ENCODE measurements at regions not wholly inside any gene's neighbourhood (a gene's known extent, or its start where the extent isn't known, plus 50 kb on each side); places are given as distances from the start of the nearest gene placed in this dataset.

DNA sequence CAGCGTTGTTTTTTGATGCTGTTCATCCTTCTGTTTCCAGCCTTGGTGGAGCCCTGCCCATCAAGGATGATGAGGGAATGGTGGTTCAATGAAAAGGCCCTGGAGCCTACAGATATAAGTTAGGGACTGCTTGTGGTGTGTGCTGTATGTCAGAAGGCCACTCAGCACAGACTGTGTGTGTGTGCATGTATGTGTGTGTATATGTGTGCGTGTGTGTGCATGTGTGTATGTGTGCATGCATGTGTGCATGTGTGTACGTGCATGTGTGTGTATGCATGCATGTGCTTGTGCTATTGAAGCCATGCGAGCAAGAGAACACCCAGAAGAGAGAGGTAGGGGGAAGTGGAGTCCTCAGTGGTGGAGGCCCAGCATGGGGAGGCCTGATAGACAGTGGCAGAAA, 304.9 kb downstream of the CYP26B1 start:
- TF ChIP-seq, protein P1, sequence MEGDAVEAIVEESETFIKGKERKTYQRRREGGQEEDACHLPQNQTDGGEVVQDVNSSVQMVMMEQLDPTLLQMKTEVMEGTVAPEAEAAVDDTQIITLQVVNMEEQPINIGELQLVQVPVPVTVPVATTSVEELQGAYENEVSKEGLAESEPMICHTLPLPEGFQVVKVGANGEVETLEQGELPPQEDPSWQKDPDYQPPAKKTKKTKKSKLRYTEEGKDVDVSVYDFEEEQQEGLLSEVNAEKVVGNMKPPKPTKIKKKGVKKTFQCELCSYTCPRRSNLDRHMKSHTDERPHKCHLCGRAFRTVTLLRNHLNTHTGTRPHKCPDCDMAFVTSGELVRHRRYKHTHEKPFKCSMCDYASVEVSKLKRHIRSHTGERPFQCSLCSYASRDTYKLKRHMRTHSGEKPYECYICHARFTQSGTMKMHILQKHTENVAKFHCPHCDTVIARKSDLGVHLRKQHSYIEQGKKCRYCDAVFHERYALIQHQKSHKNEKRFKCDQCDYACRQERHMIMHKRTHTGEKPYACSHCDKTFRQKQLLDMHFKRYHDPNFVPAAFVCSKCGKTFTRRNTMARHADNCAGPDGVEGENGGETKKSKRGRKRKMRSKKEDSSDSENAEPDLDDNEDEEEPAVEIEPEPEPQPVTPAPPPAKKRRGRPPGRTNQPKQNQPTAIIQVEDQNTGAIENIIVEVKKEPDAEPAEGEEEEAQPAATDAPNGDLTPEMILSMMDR (IDR thresholded peaks at IDR 0.05) = no peak
- no peaks in the 10 kb centered on the region for H3K36me3 Mint-ChIP-seq (ENCODE audit: low read depth)
- no peak overlapping the region for H3K4me3 Mint-ChIP-seq (ENCODE audit: unreplicated experiment)
- DNase-seq (ENCODE audit: low spot score) = no peak
- H3K27me3 Mint-ChIP-seq (ENCODE audit: low read depth) = no peaks in the 10 kb centered on the region
- peaks cover 13% of the 10 kb centered on the region for H3K4me1 Mint-ChIP-seq (ENCODE audit: low read depth)
- H3K27ac Mint-ChIP-seq (ENCODE audit: unreplicated experiment) = no peak overlapping the region
- peaks cover 6% of the 10 kb centered on the region for H3K9me3 Mint-ChIP-seq (ENCODE audit: low read depth)

DNA sequence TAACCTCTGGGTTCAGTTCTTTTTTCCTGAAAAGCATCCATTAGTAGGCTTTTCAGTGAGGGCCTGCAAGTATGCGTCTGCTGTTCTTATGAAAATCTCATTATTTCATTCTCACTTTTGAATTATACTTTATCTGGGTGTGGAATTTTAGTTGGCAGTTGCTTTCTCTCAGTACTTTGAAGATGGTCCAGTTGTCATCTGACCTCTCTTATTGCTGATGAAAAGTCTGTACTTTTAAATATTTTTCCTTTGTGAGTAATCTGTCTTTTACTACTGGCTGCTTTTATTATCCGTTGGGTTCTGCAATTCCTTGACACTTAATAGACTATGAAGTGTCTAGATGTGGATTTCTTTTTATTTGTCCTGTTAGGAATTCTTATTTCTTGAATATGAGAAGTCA, 307.8 kb downstream of the CYP26B1 start:
- Mint-ChIP-seq H3K27ac (ENCODE audit: unreplicated experiment) (no peak overlapping the region), H3K9me3 (ENCODE audit: low read depth) (peaks cover 6% of the 10 kb centered on the region), H3K36me3 (ENCODE audit: low read depth) (peaks cover 1% of the 10 kb centered on the region), H3K4me3 (ENCODE audit: unreplicated experiment) (no peak overlapping the region), H3K27me3 (ENCODE audit: low read depth) (no peaks in the 10 kb centered on the region), H3K4me1 (ENCODE audit: low read depth) (peaks cover 13% of the 10 kb centered on the region)
- no peak for DNase-seq (ENCODE audit: low spot score)
- TF ChIP-seq, protein P1 (IDR thresholded peaks at IDR 0.05) = no peak

DNA sequence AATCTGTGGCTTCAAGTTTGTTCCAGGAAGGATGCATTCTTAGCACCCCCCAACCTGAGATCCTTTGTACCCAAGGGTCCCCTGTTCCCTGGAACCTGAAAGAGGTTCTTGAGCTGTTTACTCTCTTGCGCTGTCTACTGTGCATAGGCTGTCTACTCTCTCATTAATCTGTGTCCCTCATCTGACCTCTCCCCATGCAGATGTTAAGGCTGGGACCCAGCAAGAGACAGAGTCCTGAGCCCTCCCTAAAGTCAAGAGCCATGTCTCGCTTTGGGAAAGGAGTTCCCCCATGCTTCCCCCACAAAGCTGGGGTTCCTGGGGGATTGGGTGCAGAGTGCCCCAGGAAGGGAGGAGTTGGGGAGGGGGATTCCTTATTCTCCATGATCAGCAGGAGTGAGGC, 312.9 kb downstream of the CYP26B1 start:
- no peak for DNase-seq (ENCODE audit: low spot score)
- Mint-ChIP-seq H3K9me3 (ENCODE audit: low read depth) (no peaks in the 10 kb centered on the region), H3K4me1 (ENCODE audit: low read depth) (no peaks in the 10 kb centered on the region), H3K36me3 (ENCODE audit: low read depth) (peaks cover 1% of the 10 kb centered on the region), H3K27me3 (ENCODE audit: low read depth) (no peaks in the 10 kb centered on the region), H3K27ac (ENCODE audit: unreplicated experiment) (no peak overlapping the region), H3K4me3 (ENCODE audit: unreplicated experiment) (no peak overlapping the region)
- TF ChIP-seq, protein P1 (IDR thresholded peaks at IDR 0.05) = no peak

DNA sequence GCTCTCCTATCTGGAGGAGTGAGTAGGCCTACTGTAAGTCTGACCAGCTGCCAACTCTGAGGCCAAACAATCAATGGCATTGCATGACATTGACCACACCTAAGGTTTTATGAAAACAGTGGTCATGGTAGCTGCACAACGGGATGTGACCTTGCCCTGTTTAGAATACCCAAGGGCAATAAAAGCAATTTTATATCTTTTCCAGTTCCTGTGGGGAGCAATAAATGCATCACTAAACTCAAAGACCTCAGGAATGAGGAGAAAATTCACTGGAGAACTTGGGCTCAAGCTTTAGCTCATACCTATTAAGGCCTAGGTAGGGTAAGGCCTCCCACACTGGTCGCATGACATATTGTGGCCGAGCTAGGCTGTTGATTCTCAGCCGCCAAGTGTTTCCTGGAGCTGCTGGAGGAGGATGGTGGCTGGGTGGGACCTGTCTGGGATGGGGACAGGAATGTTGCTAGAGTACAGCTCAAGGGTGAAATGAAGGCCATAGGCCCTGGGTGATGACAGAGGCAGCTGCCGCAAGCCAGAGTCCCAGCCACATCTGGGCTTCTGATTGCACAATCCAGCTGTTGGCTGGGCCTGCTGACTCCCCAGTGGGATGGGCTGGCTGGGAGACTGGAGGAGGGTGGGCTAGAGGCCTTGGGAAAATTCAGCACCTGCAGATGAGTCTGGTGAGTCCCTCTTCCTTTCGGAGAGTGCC, 313.7 kb downstream of the CYP26B1 start:
- peaks cover 1% of the 10 kb centered on the region for H3K36me3 Mint-ChIP-seq (ENCODE audit: low read depth)

DNA sequence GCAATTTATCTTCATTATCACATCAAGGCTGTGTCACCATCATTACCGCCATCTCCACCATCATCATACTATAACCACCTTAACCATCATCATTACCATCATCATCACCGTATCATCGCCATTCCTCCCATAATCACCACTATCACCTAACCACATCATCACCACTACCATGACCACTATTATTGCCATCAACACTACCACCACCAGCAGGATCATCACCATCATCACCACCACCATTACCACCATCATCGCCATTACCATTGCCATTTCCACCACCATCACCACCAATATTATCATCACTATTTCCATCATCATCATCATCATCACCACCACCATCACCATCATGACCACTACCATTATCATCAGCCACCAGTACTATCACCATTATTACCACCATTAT, 314.4 kb downstream of the CYP26B1 start:
- Mint-ChIP-seq H3K4me3 (ENCODE audit: unreplicated experiment) (no peak overlapping the region), H3K4me1 (ENCODE audit: low read depth) (peaks cover 3% of the 10 kb centered on the region), H3K36me3 (ENCODE audit: low read depth) (peaks cover 1% of the 10 kb centered on the region), H3K9me3 (ENCODE audit: low read depth) (no peaks in the 10 kb centered on the region), H3K27ac (ENCODE audit: unreplicated experiment) (no peak overlapping the region), H3K27me3 (ENCODE audit: low read depth) (no peaks in the 10 kb centered on the region)
- TF ChIP-seq, protein P1 (IDR thresholded peaks at IDR 0.05) = no peak
- DNase-seq (ENCODE audit: low spot score) = no peak

More for the DNA sequence above, 313.7 kb downstream of the CYP26B1 start:
- H3K27me3 Mint-ChIP-seq (ENCODE audit: low read depth) = no peaks in the 10 kb centered on the region
- H3K4me3 Mint-ChIP-seq (ENCODE audit: unreplicated experiment) = no peak overlapping the region
- H3K27ac Mint-ChIP-seq (ENCODE audit: unreplicated experiment) = peak overlapping the region; percentile 69
- H3K9me3 Mint-ChIP-seq (ENCODE audit: low read depth) = no peaks in the 10 kb centered on the region
- TF ChIP-seq, protein P1 (IDR thresholded peaks at IDR 0.05) = no peak
- peaks cover 3% of the 10 kb centered on the region for H3K4me1 Mint-ChIP-seq (ENCODE audit: low read depth)
- no peak for DNase-seq (ENCODE audit: low spot score)
